Esophagus squamous epithelium (tissue), 4 donors: ENCODE measurements at regions not wholly inside any gene's neighbourhood (a gene's known extent, or its start where the extent isn't known, plus 50 kb on each side); places are given as distances from the start of the nearest gene placed in this dataset.

Source experiments
- POLR2A ChIP-seq, 4 donors: fragments of 450-650 bp; IDR thresholded peaks; one replicate each; pipeline ENCODE4 v1.6.1; 2017; ENCODE audit warnings: antibody characterized with exemption in 4 of 4, mild to moderate bottlenecking in 4 of 4, moderate library complexity in 3 of 4
- TF ChIP-seq, protein P1 (sequence below), 6 experiments: fragments of 450-650 bp in 4 of 6; fragments of 200-600 bp in 2 of 6; sonication (generic) in 2 of 6; IDR thresholded peaks; one replicate each; pipeline ENCODE4 v1.5.1; 2016 to 2019; ENCODE audit warnings: antibody characterized with exemption in 6 of 6, mild to moderate bottlenecking in 4 of 6, moderate library complexity in 4 of 6

DNA sequence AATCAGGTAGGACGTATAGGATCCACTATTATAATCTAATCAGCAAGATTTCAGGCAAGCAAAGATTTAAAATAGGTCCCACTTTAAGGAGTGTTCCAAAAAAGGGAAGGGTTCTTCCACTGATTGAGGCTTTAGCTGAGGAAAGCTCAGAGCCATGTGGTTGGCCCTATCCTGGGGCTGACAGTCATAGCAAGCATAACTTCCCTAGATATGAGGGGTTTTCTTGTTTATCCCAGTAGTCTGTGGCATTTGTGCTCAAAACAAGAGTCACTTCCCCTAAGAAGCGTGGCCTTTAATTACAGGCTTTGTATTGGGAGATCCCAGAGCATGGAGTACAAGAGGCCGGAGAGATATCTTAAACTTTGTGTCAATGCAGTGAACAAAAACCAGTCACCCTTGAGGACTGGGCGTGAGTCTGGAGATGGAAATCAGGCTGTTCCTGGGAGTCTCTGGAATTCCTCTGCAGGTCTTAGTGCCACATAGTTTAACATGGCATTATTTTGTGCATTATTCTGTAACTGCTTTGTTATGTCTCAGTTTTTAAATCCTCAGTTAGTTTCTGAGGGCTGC, 136.9 kb upstream of the FBXO11 start:
- no peak for TF ChIP-seq POLR2A (IDR thresholded peaks at IDR 0.05)
- TF ChIP-seq, protein P1, sequence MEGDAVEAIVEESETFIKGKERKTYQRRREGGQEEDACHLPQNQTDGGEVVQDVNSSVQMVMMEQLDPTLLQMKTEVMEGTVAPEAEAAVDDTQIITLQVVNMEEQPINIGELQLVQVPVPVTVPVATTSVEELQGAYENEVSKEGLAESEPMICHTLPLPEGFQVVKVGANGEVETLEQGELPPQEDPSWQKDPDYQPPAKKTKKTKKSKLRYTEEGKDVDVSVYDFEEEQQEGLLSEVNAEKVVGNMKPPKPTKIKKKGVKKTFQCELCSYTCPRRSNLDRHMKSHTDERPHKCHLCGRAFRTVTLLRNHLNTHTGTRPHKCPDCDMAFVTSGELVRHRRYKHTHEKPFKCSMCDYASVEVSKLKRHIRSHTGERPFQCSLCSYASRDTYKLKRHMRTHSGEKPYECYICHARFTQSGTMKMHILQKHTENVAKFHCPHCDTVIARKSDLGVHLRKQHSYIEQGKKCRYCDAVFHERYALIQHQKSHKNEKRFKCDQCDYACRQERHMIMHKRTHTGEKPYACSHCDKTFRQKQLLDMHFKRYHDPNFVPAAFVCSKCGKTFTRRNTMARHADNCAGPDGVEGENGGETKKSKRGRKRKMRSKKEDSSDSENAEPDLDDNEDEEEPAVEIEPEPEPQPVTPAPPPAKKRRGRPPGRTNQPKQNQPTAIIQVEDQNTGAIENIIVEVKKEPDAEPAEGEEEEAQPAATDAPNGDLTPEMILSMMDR (IDR thresholded peaks at IDR 0.05), result no peak
